ENCODE measurements at regions not wholly inside any gene's neighbourhood (a gene's known extent, or its start where the extent isn't known, plus 50 kb on each side); places are given as distances from the start of the nearest gene placed in this dataset.

DNA sequence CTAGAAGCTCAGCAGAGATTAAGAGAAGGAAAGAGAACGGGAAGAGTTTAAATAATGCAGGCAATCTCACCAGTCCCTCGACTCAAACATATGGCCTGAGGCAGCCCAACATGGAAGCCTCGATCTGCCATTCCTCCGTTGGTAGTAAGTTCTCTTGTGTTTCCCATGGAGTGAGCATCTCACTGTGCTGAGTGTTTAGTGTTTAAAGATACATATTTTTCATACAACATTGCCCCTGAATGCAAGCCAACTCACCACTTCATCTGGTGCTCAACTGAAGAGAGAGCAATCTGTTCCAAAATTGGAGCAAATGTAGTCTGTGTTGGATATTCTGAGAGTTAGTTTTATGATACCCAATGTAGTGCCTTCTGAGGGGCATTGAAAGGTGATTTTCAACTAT, 171.5 kb upstream of the ATP10B start:
- TF ChIP-seq, protein P1, sequence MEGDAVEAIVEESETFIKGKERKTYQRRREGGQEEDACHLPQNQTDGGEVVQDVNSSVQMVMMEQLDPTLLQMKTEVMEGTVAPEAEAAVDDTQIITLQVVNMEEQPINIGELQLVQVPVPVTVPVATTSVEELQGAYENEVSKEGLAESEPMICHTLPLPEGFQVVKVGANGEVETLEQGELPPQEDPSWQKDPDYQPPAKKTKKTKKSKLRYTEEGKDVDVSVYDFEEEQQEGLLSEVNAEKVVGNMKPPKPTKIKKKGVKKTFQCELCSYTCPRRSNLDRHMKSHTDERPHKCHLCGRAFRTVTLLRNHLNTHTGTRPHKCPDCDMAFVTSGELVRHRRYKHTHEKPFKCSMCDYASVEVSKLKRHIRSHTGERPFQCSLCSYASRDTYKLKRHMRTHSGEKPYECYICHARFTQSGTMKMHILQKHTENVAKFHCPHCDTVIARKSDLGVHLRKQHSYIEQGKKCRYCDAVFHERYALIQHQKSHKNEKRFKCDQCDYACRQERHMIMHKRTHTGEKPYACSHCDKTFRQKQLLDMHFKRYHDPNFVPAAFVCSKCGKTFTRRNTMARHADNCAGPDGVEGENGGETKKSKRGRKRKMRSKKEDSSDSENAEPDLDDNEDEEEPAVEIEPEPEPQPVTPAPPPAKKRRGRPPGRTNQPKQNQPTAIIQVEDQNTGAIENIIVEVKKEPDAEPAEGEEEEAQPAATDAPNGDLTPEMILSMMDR (IDR thresholded peaks at IDR 0.05): no peak
- no peak for TF ChIP-seq POLR2A (IDR thresholded peaks at IDR 0.05)
